CD8-positive, alpha-beta memory T cell (primary cell): ENCODE measurements at regions not wholly inside any gene's neighbourhood (a gene's known extent, or its start where the extent isn't known, plus 50 kb on each side); places are given as distances from the start of the nearest gene placed in this dataset.

Experiments used
- CTCF ChIA-PET: fragments of 350-600 bp; sonication (Branson Sonifier 250); formaldehyde crosslinking; loops from one replicate; lab custom pipeline; 2021; ENCODE audit warnings: antibody characterized with exemption; lab: Charles Lee
- POLR2A ChIA-PET: fragments of 350-600 bp; sonication (Branson Sonifier 250); formaldehyde crosslinking; loops from one replicate; lab custom pipeline; 2021; ENCODE audit warnings: antibody characterized with exemption; lab: Charles Lee
- DNase-seq, 5 donors: peaks; one replicate each; pipeline versions ENCODE4 v3.0.0 to v3.0.0-alpha.2; 2020 to 2022; ENCODE audit warnings: mixed read lengths in 1 of 5
- H3K27ac ChIP-seq: one replicate; pipeline ENCODE4 v1.7.0; 2013; ENCODE audit warnings: low read depth, mild to moderate bottlenecking, low read length, moderate library complexity
- H3K27me3 ChIP-seq: 2 replicates; pipeline ENCODE4 v1.7.0; 2013; ENCODE audit warnings: low read length, mild to moderate bottlenecking; ENCODE audit not compliant: insufficient read depth, poor library complexity, severe bottlenecking
- H3K36me3 ChIP-seq: 2 replicates; pipeline ENCODE4 v1.7.0; 2013; ENCODE audit warnings: mild to moderate bottlenecking, low read length, moderate library complexity; ENCODE audit not compliant: insufficient read depth
- H3K4me1 ChIP-seq: 2 replicates; pipeline ENCODE4 v1.7.0; 2013; ENCODE audit warnings: mild to moderate bottlenecking, low read length, moderate library complexity; ENCODE audit not compliant: insufficient read depth
- H3K4me3 ChIP-seq: 2 replicates; pipeline ENCODE4 v1.7.0; 2013; ENCODE audit warnings: mild to moderate bottlenecking, low read length
- H3K9me3 ChIP-seq: 2 replicates; pipeline ENCODE4 v1.7.0; 2013; ENCODE audit warnings: mild to moderate bottlenecking, low read length
- H3K27ac Mint-ChIP-seq, 8 donors: one replicate each; pipeline ENCODE4 v1.8.0; 2020 to 2021; ENCODE audit warnings: mixed read lengths in 8 of 8, mild to moderate bottlenecking in 6 of 8, inconsistent platforms in 3 of 8, moderate library complexity in 3 of 8
- H3K27me3 Mint-ChIP-seq, 2 donors: one replicate each; pipeline ENCODE4 v1.8.0; 2020 to 2021; ENCODE audit warnings: mixed read lengths in 2 of 2, mild to moderate bottlenecking in 1 of 2, moderate library complexity in 1 of 2
- H3K36me3 Mint-ChIP-seq, 3 donors: one replicate each; pipeline ENCODE4 v1.8.0; 2020 to 2021; ENCODE audit warnings: mixed read lengths in 3 of 3, inconsistent platforms in 1 of 3, mild to moderate bottlenecking in 1 of 3
- H3K4me1 Mint-ChIP-seq, 3 donors: one replicate each; pipeline ENCODE4 v1.8.0; 2020 to 2021; ENCODE audit warnings: mixed read lengths in 3 of 3, inconsistent platforms in 1 of 3, mild to moderate bottlenecking in 1 of 3
- H3K4me3 Mint-ChIP-seq, 7 donors: one replicate each; pipeline ENCODE4 v1.8.0; 2020 to 2021; ENCODE audit warnings: mixed read lengths in 7 of 7, mild to moderate bottlenecking in 6 of 7, moderate library complexity in 4 of 7, inconsistent platforms in 2 of 7
- H3K9me3 Mint-ChIP-seq, 5 donors: one replicate each; pipeline ENCODE4 v1.8.0; 2020 to 2022; ENCODE audit warnings: mixed read lengths in 5 of 5, mild to moderate bottlenecking in 3 of 5, moderate library complexity in 2 of 5, inconsistent platforms in 1 of 5

DNA sequence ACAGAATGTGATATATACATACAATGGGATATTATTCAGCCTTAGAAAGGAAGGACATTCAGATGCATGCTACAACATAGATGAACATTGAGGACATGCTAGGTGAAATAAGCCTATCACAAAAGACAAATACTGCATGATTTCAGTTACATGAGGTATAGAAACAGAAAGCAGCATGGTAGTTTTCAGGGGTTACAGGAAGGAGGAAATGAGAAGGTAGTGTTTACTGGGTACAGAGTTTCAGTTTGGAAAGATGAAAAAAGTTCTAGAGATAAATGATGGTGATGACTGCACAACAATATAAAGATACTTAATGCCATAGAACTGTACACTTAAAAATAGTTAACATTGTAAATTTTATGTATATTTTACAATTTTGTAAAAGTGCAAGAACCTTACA lies 266.7 kb upstream of the C11orf87 start:
- no peak overlapping the region for H3K4me3 Mint-ChIP-seq

GRCh38 chr11:109165035-109165434 lies 257.0 kb upstream of the C11orf87 start:
- peaks cover 0 to 2% of the 10 kb centered on the region in 2 donors for H3K27me3 Mint-ChIP-seq
- no peaks in the 10 kb centered on the region for H3K4me1 ChIP-seq
- H3K4me3 ChIP-seq, result no peak overlapping the region
- no peak overlapping the region for H3K27ac ChIP-seq
- H3K27ac Mint-ChIP-seq, result no peak overlapping the region
- H3K9me3 ChIP-seq, result no peaks in the 10 kb centered on the region
- H3K4me3 Mint-ChIP-seq, result no peak overlapping the region
- POLR2A ChIA-PET, result no interaction called here
- H3K36me3 ChIP-seq, result no peaks in the 10 kb centered on the region
- H3K36me3 Mint-ChIP-seq, result no peaks in the 10 kb centered on the region
- H3K9me3 Mint-ChIP-seq, result peaks cover 0 to 5% (median 2%) of the 10 kb centered on the region in 5 donors
- H3K4me1 Mint-ChIP-seq, result no peaks in the 10 kb centered on the region
- DNase-seq, result no peak
- no peaks in the 10 kb centered on the region for H3K27me3 ChIP-seq
- CTCF ChIA-PET, result no interaction called here

More for the DNA sequence above, 266.7 kb upstream of the C11orf87 start:
- Histone ChIP-seq H3K27ac (no peak overlapping the region), H3K27me3 (no peaks in the 10 kb centered on the region), H3K4me1 (no peaks in the 10 kb centered on the region), H3K36me3 (no peaks in the 10 kb centered on the region), H3K4me3 (no peak overlapping the region), H3K9me3 (no peaks in the 10 kb centered on the region)
- CTCF ChIA-PET, result no interaction called here
- Mint-ChIP-seq H3K27me3 (peaks cover 0 to 1% of the 10 kb centered on the region in 2 donors), H3K27ac (no peak overlapping the region), H3K4me1 (no peaks in the 10 kb centered on the region), H3K36me3 (no peaks in the 10 kb centered on the region), H3K9me3 (peaks cover 2 to 9% (median 6%) of the 10 kb centered on the region in 5 donors)
- no peak for DNase-seq
- POLR2A ChIA-PET, result no interaction called here

- peaks cover 0 to 2% of the 10 kb centered on the region in 2 donors for H3K27me3 Mint-ChIP-seq
- CTCF ChIA-PET, result no interaction called here
- no peaks in the 10 kb centered on the region for H3K4me1 ChIP-seq
Measured at GRCh38 chr11:109166441-109166840, 255.5 kb upstream of the C11orf87 start.

GRCh38 chr11:109173504-109173903 lies 248.5 kb upstream of the C11orf87 start:
- Histone ChIP-seq H3K27ac (no peak overlapping the region), H3K9me3 (no peaks in the 10 kb centered on the region), H3K4me1 (no peaks in the 10 kb centered on the region), H3K36me3 (no peaks in the 10 kb centered on the region), H3K4me3 (no peak overlapping the region), H3K27me3 (no peaks in the 10 kb centered on the region)
- peaks cover 0 to 2% of the 10 kb centered on the region in 2 donors for H3K27me3 Mint-ChIP-seq
- H3K9me3 Mint-ChIP-seq, result peaks cover 0 to 4% (median 2%) of the 10 kb centered on the region in 5 donors
- H3K4me1 Mint-ChIP-seq, result no peaks in the 10 kb centered on the region
- no peak overlapping the region for H3K27ac Mint-ChIP-seq
- no peak for DNase-seq
- H3K4me3 Mint-ChIP-seq, result no peak overlapping the region
- ChIA-PET POLR2A (no interaction called here), CTCF (no interaction called here)
- H3K36me3 Mint-ChIP-seq, result no peaks in the 10 kb centered on the region

More at GRCh38 chr11:109166441-109166840, 255.5 kb upstream of the C11orf87 start:
- no peak overlapping the region for H3K4me3 ChIP-seq
- Mint-ChIP-seq H3K4me3 (no peak overlapping the region), H3K27ac (no peak overlapping the region), H3K4me1 (no peaks in the 10 kb centered on the region), H3K9me3 (peaks cover 0 to 1% (median 0%) of the 10 kb centered on the region in 5 donors), H3K36me3 (no peaks in the 10 kb centered on the region)
- no peaks in the 10 kb centered on the region for H3K27me3 ChIP-seq
- POLR2A ChIA-PET, result no interaction called here
- H3K27ac ChIP-seq, result no peak overlapping the region
- no peak for DNase-seq
- no peaks in the 10 kb centered on the region for H3K36me3 ChIP-seq
- no peaks in the 10 kb centered on the region for H3K9me3 ChIP-seq

DNA sequence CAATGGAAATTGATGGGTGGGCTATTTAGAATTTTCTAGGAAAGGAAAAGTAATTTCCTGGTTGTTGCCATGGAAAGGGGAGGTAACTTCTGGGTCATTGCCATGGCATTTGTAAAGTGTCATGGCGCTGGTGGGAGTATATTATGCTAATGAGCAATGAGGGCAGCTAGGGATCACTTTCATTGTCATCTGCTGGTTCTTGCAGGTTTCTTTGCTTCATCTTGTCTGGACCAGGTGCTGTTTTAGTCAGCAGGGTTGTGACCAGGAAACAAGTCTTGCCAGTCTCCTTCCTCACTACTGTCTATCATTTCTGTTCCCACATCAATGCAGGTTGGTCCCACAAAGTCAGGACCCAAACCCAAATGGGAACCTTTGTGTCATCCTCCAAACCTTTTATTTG lies 237.6 kb upstream of the C11orf87 start:
- Histone ChIP-seq H3K9me3 (no peaks in the 10 kb centered on the region), H3K27me3 (no peaks in the 10 kb centered on the region), H3K4me3 (no peak overlapping the region), H3K36me3 (no peaks in the 10 kb centered on the region), H3K27ac (no peak overlapping the region), H3K4me1 (no peaks in the 10 kb centered on the region)
- Mint-ChIP-seq H3K27ac (no peak overlapping the region), H3K9me3 (peaks cover 6 to 18% (median 11%) of the 10 kb centered on the region in 5 donors), H3K4me3 (no peak overlapping the region), H3K27me3 (no peaks in the 10 kb centered on the region), H3K36me3 (no peaks in the 10 kb centered on the region), H3K4me1 (no peaks in the 10 kb centered on the region)
- CTCF ChIA-PET, result no interaction called here
- POLR2A ChIA-PET, result no interaction called here
- DNase-seq, result no peak

DNA sequence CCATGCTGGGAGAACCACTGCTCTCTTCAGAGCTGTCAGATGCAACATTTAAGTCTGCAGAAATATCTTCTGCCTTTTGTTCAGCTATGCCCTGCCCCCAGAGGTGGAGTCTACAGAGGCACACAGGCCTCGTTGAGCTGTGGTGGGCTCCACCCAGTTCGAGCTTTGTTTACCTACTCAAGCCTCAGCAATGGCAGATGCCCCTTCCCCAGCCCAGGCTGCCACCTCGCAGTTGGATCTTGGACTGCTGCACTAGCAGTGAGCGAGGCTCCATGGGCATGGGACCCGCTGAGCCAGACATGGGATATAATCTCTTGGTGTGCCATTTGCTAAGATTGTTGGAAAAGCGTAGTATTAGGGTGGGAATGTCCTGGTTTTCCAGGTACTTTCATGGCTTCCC lies 229.1 kb upstream of the C11orf87 start:
- H3K4me1 Mint-ChIP-seq, result no peaks in the 10 kb centered on the region

DNA sequence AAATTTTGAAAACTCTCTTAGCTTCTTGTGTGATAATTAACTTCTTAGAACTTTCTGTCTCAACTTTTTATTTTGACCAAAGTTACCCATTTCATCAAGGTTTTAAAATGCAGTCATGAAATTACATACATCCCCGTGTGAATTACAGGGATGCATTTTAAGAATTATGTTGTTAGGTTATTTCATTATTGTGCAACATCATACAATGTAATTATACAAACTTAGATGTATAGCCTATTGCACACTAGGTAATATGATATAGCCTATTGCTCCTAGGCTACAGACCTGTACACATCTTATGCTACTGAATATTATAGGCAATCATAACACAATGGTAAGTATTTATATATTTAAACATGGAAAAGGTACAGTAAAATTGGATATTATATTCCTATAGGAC lies 228.1 kb upstream of the C11orf87 start:
- POLR2A ChIA-PET, result no interaction called here
- H3K4me3 ChIP-seq, result no peak overlapping the region
- Mint-ChIP-seq H3K9me3 (peaks cover 3 to 10% (median 9%) of the 10 kb centered on the region in 5 donors), H3K27ac (no peak overlapping the region), H3K27me3 (no peaks in the 10 kb centered on the region), H3K4me1 (no peaks in the 10 kb centered on the region), H3K36me3 (no peaks in the 10 kb centered on the region), H3K4me3 (no peak overlapping the region)
- CTCF ChIA-PET, result no interaction called here
- no peak for DNase-seq
- no peaks in the 10 kb centered on the region for H3K36me3 ChIP-seq
- no peaks in the 10 kb centered on the region for H3K4me1 ChIP-seq
- H3K9me3 ChIP-seq, result no peaks in the 10 kb centered on the region
- H3K27ac ChIP-seq, result no peak overlapping the region
- H3K27me3 ChIP-seq, result no peaks in the 10 kb centered on the region

More for the DNA sequence above, 229.1 kb upstream of the C11orf87 start:
- Histone ChIP-seq H3K4me1 (no peaks in the 10 kb centered on the region), H3K27me3 (no peaks in the 10 kb centered on the region), H3K4me3 (no peak overlapping the region), H3K9me3 (no peaks in the 10 kb centered on the region), H3K27ac (no peak overlapping the region), H3K36me3 (no peaks in the 10 kb centered on the region)
- ChIA-PET CTCF (no interaction called here), POLR2A (no interaction called here)
- no peaks in the 10 kb centered on the region for H3K27me3 Mint-ChIP-seq
- H3K27ac Mint-ChIP-seq, result no peak overlapping the region
- peaks cover 5 to 12% (median 10%) of the 10 kb centered on the region in 5 donors for H3K9me3 Mint-ChIP-seq
- DNase-seq, result no peak
- no peak overlapping the region for H3K4me3 Mint-ChIP-seq
- H3K36me3 Mint-ChIP-seq, result no peaks in the 10 kb centered on the region

DNA sequence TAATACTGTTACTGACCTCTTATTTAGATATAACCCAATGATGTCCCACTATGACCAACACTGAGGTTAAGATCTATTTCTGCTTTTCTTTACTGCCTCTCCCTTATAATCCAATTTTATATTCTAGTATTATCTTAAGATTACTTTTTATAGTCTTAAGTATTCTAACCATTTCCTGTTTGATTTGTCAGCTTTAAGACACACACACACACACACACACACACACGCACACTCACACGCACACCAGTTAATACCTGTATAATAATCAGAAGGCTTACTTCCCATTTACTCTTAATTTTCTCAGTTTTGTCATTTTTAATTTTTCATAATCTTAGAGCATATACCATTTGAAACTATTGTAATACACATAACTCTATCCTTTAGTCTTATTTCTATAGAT lies 226.0 kb upstream of the C11orf87 start:
- DNase-seq, result no peak
- Mint-ChIP-seq H3K36me3 (no peaks in the 10 kb centered on the region), H3K9me3 (peaks cover 0 to 7% (median 6%) of the 10 kb centered on the region in 5 donors), H3K27me3 (no peaks in the 10 kb centered on the region), H3K4me3 (no peak overlapping the region), H3K4me1 (no peaks in the 10 kb centered on the region), H3K27ac (no peak overlapping the region)
- H3K27me3 ChIP-seq, result no peaks in the 10 kb centered on the region
- no peak overlapping the region for H3K4me3 ChIP-seq
- ChIA-PET CTCF (no interaction called here), POLR2A (no interaction called here)
- no peaks in the 10 kb centered on the region for H3K36me3 ChIP-seq
- H3K9me3 ChIP-seq, result no peaks in the 10 kb centered on the region
- H3K4me1 ChIP-seq, result no peaks in the 10 kb centered on the region
- H3K27ac ChIP-seq, result no peak overlapping the region

GRCh38 chr11:109197656-109198055 lies 224.3 kb upstream of the C11orf87 start:
- no peak overlapping the region for H3K27ac Mint-ChIP-seq
- no peak overlapping the region for H3K4me3 Mint-ChIP-seq
- H3K4me3 ChIP-seq, result no peak overlapping the region
- no peak for DNase-seq
- no peaks in the 10 kb centered on the region for H3K27me3 ChIP-seq
- H3K4me1 Mint-ChIP-seq, result no peaks in the 10 kb centered on the region
- peaks cover 2 to 6% (median 2%) of the 10 kb centered on the region in 5 donors for H3K9me3 Mint-ChIP-seq
- ChIA-PET CTCF (no interaction called here), POLR2A (no interaction called here)
- H3K27ac ChIP-seq, result no peak overlapping the region
- no peaks in the 10 kb centered on the region for H3K9me3 ChIP-seq
- no peaks in the 10 kb centered on the region for H3K36me3 Mint-ChIP-seq
- no peaks in the 10 kb centered on the region for H3K36me3 ChIP-seq
- H3K27me3 Mint-ChIP-seq, result no peaks in the 10 kb centered on the region
- H3K4me1 ChIP-seq, result no peaks in the 10 kb centered on the region
